ENCODE measurements at regions not wholly inside any gene's neighbourhood (a gene's known extent, or its start where the extent isn't known, plus 50 kb on each side); places are given as distances from the start of the nearest gene placed in this dataset.

DNA sequence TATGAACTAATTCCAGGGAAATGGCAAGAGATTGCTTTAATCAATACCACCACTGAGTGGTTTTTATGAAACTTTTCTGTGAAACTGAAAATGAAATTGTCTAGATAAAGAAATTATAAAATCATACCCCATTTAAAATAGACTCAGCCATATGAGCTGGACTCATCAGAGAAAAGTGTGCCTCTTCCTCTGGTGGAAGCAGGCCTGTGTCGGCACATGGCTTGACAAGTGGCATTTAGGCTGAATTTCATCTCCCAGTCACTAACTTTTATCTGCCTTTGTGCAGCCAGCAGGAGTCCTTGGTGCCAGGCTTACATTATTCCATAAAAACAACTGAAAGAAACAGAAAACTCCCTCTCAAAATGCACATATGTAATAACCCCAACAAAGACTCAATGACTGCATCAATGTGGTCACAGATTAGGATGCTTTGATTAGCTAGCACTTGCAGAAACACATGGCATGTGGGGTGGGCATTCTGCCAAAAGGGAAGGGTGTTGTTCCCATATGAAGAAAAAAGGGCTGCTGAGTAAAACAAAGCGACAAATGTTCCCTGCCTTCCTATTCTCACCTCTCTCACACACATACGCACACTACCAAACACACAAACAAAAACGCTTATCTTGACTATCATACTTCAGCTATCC, 232.3 kb downstream of the PABPC4L start (continued):
- TF ChIP-seq, protein P1, sequence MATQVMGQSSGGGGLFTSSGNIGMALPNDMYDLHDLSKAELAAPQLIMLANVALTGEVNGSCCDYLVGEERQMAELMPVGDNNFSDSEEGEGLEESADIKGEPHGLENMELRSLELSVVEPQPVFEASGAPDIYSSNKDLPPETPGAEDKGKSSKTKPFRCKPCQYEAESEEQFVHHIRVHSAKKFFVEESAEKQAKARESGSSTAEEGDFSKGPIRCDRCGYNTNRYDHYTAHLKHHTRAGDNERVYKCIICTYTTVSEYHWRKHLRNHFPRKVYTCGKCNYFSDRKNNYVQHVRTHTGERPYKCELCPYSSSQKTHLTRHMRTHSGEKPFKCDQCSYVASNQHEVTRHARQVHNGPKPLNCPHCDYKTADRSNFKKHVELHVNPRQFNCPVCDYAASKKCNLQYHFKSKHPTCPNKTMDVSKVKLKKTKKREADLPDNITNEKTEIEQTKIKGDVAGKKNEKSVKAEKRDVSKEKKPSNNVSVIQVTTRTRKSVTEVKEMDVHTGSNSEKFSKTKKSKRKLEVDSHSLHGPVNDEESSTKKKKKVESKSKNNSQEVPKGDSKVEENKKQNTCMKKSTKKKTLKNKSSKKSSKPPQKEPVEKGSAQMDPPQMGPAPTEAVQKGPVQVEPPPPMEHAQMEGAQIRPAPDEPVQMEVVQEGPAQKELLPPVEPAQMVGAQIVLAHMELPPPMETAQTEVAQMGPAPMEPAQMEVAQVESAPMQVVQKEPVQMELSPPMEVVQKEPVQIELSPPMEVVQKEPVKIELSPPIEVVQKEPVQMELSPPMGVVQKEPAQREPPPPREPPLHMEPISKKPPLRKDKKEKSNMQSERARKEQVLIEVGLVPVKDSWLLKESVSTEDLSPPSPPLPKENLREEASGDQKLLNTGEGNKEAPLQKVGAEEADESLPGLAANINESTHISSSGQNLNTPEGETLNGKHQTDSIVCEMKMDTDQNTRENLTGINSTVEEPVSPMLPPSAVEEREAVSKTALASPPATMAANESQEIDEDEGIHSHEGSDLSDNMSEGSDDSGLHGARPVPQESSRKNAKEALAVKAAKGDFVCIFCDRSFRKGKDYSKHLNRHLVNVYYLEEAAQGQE (IDR thresholded peaks at IDR 0.05): no peak
- TF ChIP-seq EGR1 (IDR thresholded peaks at IDR 0.05; ENCODE audit: low read depth in 2 of 2) (no peak), NR2F2 (IDR thresholded peaks at IDR 0.05) (no peak), TAF1 (conservative IDR thresholded peaks at IDR 0.05) (no peak), JUND (IDR thresholded peaks at IDR 0.05) (no peak), RXRA (IDR thresholded peaks at IDR 0.05) (no peak)

DNA sequence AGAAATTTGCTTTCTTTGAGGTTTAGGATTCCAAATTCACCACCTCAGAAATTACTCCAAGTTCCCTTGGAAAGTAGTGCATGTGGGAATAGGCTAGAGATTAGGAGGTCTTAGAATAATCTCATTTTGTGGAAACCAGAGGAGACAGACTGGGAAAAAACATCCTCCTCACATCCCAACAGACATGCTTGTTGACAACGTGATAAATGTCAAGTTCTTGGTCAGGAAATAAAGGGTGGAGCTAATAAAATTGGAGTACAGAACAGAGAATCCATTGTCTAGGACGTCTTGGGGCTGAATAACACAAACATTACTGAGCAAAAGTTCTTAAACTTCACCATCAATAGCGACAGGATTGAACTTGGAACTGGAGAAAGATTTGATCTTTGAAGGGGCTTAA, 233.4 kb downstream of the PABPC4L start:
- H3K4me3 ChIP-seq (ENCODE audit: low read depth in 1 of 3, low read length in 3 of 3): no peak overlapping the region
- no peak overlapping the region for H3K27ac ChIP-seq (ENCODE audit: low read depth in 1 of 2, low read length in 2 of 2)
- no peaks in the 10 kb centered on the region for H3K9me3 ChIP-seq (ENCODE audit: control insufficient read depth in 4 of 4, low read length in 3 of 4)
- H3K4me1 ChIP-seq (ENCODE audit: control insufficient read depth in 4 of 4, insufficient read depth in 4 of 4, low read length in 3 of 4): no peaks in the 10 kb centered on the region
- no peak overlapping the region for H3K9ac ChIP-seq (ENCODE audit: low read depth in 1 of 2, low read length in 2 of 2)
- 32% methylated on average over 3 of the region's 3 CpGs for WGBS
- TF ChIP-seq HNF4G (IDR thresholded peaks at IDR 0.05) (no peak), YY1 (IDR thresholded peaks at IDR 0.05) (no peak)
- H3K36me3 ChIP-seq (ENCODE audit: control insufficient read depth in 4 of 4, insufficient read depth in 3 of 4, low read depth in 1 of 4, low read length in 3 of 4): no peaks in the 10 kb centered on the region
- no peak for DNase-seq (ENCODE audit: low spot score)
- H3K27me3 ChIP-seq (ENCODE audit: control insufficient read depth in 4 of 4, insufficient read depth in 4 of 4, low read length in 3 of 4): no peaks in the 10 kb centered on the region

DNA sequence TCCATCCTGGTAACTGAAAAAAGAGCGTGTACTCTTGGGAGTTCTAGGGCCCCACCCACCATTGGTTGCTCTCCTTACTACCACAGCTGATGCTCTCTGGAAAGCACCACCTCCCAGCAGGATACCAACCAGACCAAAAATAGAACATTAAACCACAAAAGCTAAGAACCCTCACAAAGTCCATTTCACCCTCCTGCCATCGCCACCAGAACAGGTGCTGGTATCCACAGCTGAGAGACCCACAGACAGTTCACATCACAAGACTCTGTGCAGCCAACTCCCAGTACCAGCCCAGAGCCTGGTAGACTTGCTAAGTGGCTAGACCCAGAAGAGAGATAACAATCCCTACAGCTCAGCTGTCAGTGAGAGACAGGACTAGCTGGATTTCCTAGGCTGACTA, 240.6 kb downstream of the PABPC4L start:
- TF ChIP-seq HNF4A (conservative IDR thresholded peaks at IDR 0.05) (no peak), HNF4G (IDR thresholded peaks at IDR 0.05) (no peak), NR2F2 (IDR thresholded peaks at IDR 0.05) (no peak), GABPA (IDR thresholded peaks at IDR 0.05 in 1 of 2, conservative IDR thresholded peaks at IDR 0.05 in 1 of 2) (no peak), EGR1 (IDR thresholded peaks at IDR 0.05; ENCODE audit: low read depth in 2 of 2) (no peak), YY1 (IDR thresholded peaks at IDR 0.05) (no peak)
- TF ChIP-seq, protein P1 (IDR thresholded peaks at IDR 0.05): no peak
- TF ChIP-seq, protein P2, sequence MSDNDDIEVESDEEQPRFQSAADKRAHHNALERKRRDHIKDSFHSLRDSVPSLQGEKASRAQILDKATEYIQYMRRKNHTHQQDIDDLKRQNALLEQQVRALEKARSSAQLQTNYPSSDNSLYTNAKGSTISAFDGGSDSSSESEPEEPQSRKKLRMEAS (IDR thresholded peaks at IDR 0.05): no peak
- 87% methylated on average over 2 of the region's 2 CpGs for WGBS
- Histone ChIP-seq H3K36me3 (ENCODE audit: control insufficient read depth in 4 of 4, insufficient read depth in 3 of 4, low read depth in 1 of 4, low read length in 3 of 4) (no peaks in the 10 kb centered on the region), H3K4me3 (ENCODE audit: low read depth in 1 of 3, low read length in 3 of 3) (no peak overlapping the region), H3K4me1 (ENCODE audit: control insufficient read depth in 4 of 4, insufficient read depth in 4 of 4, low read length in 3 of 4) (no peaks in the 10 kb centered on the region), H3K27me3 (ENCODE audit: control insufficient read depth in 4 of 4, insufficient read depth in 4 of 4, low read length in 3 of 4) (no peaks in the 10 kb centered on the region), H3K9me3 (ENCODE audit: control insufficient read depth in 4 of 4, low read length in 3 of 4) (peaks cover 0 to 2% (median 0%) of the 10 kb centered on the region in 4 donors), H3K27ac (ENCODE audit: low read depth in 1 of 2, low read length in 2 of 2) (no peak overlapping the region), H3K9ac (ENCODE audit: low read depth in 1 of 2, low read length in 2 of 2) (no peak overlapping the region)
- DNase-seq (ENCODE audit: low spot score): no peak
